OCI-LY3 (cell line): ENCODE measurements at regions not wholly inside any gene's neighbourhood (a gene's known extent, or its start where the extent isn't known, plus 50 kb on each side); places are given as distances from the start of the nearest gene placed in this dataset.

Experiments used
- H2AFZ ChIP-seq: fragments of 200-600, 300-600 bp; shearing (Covaris generic); 2 replicates; pipeline ENCODE4 v1.6.0; 2014; ENCODE audit warnings: antibody characterized with exemption, low read depth, low read length
- H3K27ac ChIP-seq: fragments of 200-600, 300-600 bp; sonication (generic); 2 replicates; pipeline ENCODE4 v1.5.1; 2014; ENCODE audit warnings: mild to moderate bottlenecking, low read length, moderate library complexity, mixed read lengths
- H3K27me3 ChIP-seq: fragments of 200-600, 300-600 bp; sonication (generic); 2 replicates; pipeline ENCODE4 v1.6.1; 2014; ENCODE audit warnings: low read depth, low read length, mixed read lengths
- H3K36me3 ChIP-seq: fragments of 200-600, 300-600 bp; sonication (generic); replicated peaks from 2 replicates; pipeline ENCODE3; 2014; ENCODE audit warnings: low read depth, low read length, mixed read lengths
- H3K4me1 ChIP-seq: fragments of 300-600, 200-600 bp; sonication (generic); 2 replicates; pipeline ENCODE4 v1.6.1; 2014; ENCODE audit warnings: low read length, mixed read lengths
- H3K4me2 ChIP-seq: fragments of 200-600, 300-600 bp; sonication (generic); 2 replicates; pipeline ENCODE4 v1.6.1; 2014; ENCODE audit warnings: low read length, mixed read lengths
- H3K4me3 ChIP-seq: fragments of 300-600, 200-600 bp; sonication (generic); 2 replicates; pipeline ENCODE4 v1.5.1; 2014; ENCODE audit warnings: antibody characterized with exemption, mild to moderate bottlenecking, low read length, moderate library complexity
- H3K79me2 ChIP-seq: fragments of 300-600, 200-600 bp; shearing (Covaris generic); 2 replicates; pipeline ENCODE4 v1.6.1; 2014; ENCODE audit warnings: mild to moderate bottlenecking, low read length, mixed read lengths
- H3K9ac ChIP-seq: fragments of 300-600, 200-600 bp; shearing (Covaris generic); 2 replicates; pipeline ENCODE4 v1.6.0; 2014; ENCODE audit warnings: mild to moderate bottlenecking, low read length, moderate library complexity
- H3K9me3 ChIP-seq: fragments of 200-600, 300-600 bp; shearing (Covaris generic); 2 replicates; pipeline ENCODE4 v1.6.1; 2014; ENCODE audit warnings: low read length, mixed read lengths; ENCODE audit not compliant: insufficient read depth
- H4K20me1 ChIP-seq: fragments of 200-600, 300-600 bp; sonication (generic); 2 replicates; pipeline ENCODE4 v1.6.1; 2016; ENCODE audit warnings: low read length, mixed read lengths; ENCODE audit not compliant: insufficient read depth
- CTCF ChIP-seq: fragments of 200-600, 300-600 bp; sonication (generic); IDR thresholded peaks from 2 replicates; pipeline ENCODE4 v1.5.1; 2014; ENCODE audit warnings: antibody characterized with exemption, low read length, low read depth
- EZH2phosphoT487 ChIP-seq: fragments of 200-600 bp; shearing (Covaris generic); IDR thresholded peaks from 2 replicates; pipeline ENCODE4 v1.6.1; 2018; ENCODE audit warnings: antibody characterized with exemption, mixed run types, low read depth

- H3K4me3 ChIP-seq: no peak overlapping the region
- no peak overlapping the region for H3K4me2 ChIP-seq
- no peaks in the 10 kb centered on the region for H3K4me1 ChIP-seq
- TF ChIP-seq CTCF (no peak), EZH2phosphoT487 (no peak)
- H4K20me1 ChIP-seq: no peaks in the 10 kb centered on the region
- no peaks in the 10 kb centered on the region for H3K27me3 ChIP-seq
- no peak overlapping the region for H3K27ac ChIP-seq
- H3K79me2 ChIP-seq: no peaks in the 10 kb centered on the region
- no peaks in the 10 kb centered on the region for H3K9me3 ChIP-seq
- H2AFZ ChIP-seq: no peak overlapping the region
- no peak overlapping the region for H3K9ac ChIP-seq
- H3K36me3 ChIP-seq: no peaks in the 10 kb centered on the region
Measured at GRCh38 chr6:145147981-145148749, 587.2 kb downstream of the EPM2A start.

- TF ChIP-seq EZH2phosphoT487 (no peak), CTCF (no peak)
- Histone ChIP-seq H2AFZ (no peak overlapping the region), H3K9ac (no peak overlapping the region), H3K4me3 (no peak overlapping the region), H3K4me1 (no peaks in the 10 kb centered on the region), H3K9me3 (no peaks in the 10 kb centered on the region), H3K27ac (no peak overlapping the region), H3K79me2 (no peaks in the 10 kb centered on the region), H3K27me3 (no peaks in the 10 kb centered on the region), H3K4me2 (no peak overlapping the region), H3K36me3 (no peaks in the 10 kb centered on the region), H4K20me1 (no peaks in the 10 kb centered on the region)
Measured at GRCh38 chr6:145148776-145149175, 586.5 kb downstream of the EPM2A start.

DNA sequence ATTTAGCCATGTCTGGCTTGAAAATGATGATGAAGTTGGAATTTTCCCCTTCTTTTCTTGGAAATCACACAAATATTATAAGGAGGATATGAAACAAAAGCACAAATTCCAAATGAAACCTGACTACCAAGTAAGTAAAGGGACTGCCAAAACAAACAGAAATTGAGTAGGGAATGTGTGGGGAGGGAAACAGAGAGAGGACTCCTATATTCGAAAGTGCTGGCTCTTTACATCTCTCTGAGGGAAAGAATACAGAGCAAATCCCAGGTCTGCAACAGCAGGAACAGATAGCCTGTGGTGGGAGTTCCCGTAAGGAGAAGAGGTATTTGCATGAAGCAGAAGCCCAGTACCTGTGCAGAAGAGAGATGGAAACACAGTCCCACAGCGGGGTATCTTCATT lies 583.7 kb downstream of the EPM2A start:
- no peaks in the 10 kb centered on the region for H4K20me1 ChIP-seq
- no peak overlapping the region for H2AFZ ChIP-seq
- no peak overlapping the region for H3K27ac ChIP-seq
- no peaks in the 10 kb centered on the region for H3K36me3 ChIP-seq
- H3K4me1 ChIP-seq: no peaks in the 10 kb centered on the region
- no peaks in the 10 kb centered on the region for H3K27me3 ChIP-seq
- no peak for TF ChIP-seq CTCF
- TF ChIP-seq EZH2phosphoT487: no peak
- H3K9me3 ChIP-seq: no peaks in the 10 kb centered on the region
- no peaks in the 10 kb centered on the region for H3K79me2 ChIP-seq
- H3K4me2 ChIP-seq: no peak overlapping the region
- H3K9ac ChIP-seq: no peak overlapping the region
- H3K4me3 ChIP-seq: no peak overlapping the region

DNA sequence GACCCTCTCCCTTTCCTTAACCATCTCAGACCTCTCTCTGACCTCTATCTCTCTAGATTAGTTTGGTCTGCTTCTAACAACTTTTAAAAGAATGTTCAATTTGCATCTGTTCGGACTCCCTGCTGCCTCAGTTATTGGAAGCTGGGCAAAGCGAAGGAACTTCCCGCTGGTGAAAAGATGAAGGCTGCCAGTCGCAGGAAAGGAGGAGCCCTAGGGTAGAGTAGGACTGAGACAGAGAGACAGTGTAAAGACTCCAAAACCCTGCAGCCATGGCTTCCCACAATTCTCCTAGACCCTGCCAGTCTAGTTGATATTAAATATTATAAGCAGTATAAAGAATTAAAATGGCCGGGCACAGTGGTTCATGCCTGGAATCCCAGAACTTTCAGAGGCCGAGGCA lies 581.8 kb downstream of the EPM2A start:
- Histone ChIP-seq H3K4me3 (no peak overlapping the region), H3K27me3 (no peaks in the 10 kb centered on the region), H3K27ac (no peak overlapping the region), H3K79me2 (no peaks in the 10 kb centered on the region), H3K4me1 (no peaks in the 10 kb centered on the region), H3K36me3 (no peaks in the 10 kb centered on the region), H3K9ac (no peak overlapping the region), H2AFZ (no peak overlapping the region), H4K20me1 (no peaks in the 10 kb centered on the region), H3K4me2 (no peak overlapping the region), H3K9me3 (no peaks in the 10 kb centered on the region)
- TF ChIP-seq CTCF: no peak
- no peak for TF ChIP-seq EZH2phosphoT487
